GM18499 (cell line): ENCODE measurements at regions not wholly inside any gene's neighbourhood (a gene's known extent, or its start where the extent isn't known, plus 50 kb on each side); places are given as distances from the start of the nearest gene placed in this dataset.

Experiments used
- ATAC-seq: cut with Tn5 transposase; IDR thresholded peaks from one replicate; pipeline ENCODE4 v1.9.1; 2021; ENCODE audit warnings: moderate number of reproducible peaks; ENCODE audit not compliant: insufficient read depth, unreplicated experiment

DNA sequence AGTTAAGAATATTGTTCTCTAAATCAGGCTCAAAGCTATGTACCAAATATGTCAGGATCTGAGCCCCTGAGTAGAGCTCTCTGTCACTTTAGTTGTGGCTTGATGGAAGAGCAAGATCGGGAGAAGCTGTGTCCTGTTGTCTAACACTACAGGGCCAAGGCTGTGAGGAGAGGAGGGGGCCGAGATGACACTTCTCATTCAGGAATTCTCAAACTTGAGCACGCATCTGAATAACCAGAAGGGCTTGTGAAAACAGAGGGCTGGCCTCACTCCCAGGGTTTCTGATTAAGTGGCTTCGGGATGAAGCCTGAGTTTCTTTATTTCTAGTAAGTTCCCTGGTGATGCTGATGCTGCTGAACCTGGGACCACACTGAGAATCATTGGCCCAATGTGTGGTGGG, 209.2 kb upstream of the DAB1 start:
- ATAC-seq = no peak

DNA sequence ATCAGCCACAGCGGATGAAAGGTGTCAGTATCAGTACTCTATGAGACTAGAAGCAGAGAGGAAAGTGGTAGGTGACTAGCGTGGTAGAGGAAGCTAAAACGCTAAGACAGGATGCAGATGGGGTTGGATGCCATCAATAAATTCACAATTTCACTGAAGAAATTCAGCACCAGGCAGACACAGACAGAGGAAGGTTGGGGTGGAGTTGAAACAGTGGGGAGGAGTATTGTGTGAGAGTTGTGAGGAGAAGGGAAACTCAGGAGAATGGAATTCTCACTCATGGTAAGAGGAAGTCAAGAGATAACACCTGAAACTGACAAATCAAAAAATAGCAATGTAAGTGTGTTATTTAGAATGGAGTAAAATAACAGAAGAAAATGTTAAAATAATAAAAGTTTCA, 208.5 kb upstream of the DAB1 start:
- no peak for ATAC-seq

DNA sequence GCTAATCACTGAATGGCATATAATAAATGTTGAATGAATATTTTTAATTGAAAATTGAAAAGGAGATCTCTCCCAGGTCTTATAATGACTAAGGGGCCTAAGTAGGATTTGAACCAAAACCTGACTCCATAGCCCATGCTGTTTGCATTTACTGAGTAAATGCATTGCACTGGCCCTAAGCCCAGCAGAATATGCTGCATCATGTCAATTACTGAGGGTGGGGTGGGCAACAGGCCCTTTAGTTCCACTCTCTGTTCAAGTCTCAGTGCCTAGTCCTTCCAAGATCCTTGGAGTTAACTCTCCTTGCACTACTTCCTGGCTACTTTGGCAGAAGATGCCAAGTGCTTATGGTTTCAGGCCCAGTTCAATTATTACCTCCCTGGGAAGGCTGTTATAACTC, 203.8 kb upstream of the DAB1 start:
- no peak for ATAC-seq

DNA sequence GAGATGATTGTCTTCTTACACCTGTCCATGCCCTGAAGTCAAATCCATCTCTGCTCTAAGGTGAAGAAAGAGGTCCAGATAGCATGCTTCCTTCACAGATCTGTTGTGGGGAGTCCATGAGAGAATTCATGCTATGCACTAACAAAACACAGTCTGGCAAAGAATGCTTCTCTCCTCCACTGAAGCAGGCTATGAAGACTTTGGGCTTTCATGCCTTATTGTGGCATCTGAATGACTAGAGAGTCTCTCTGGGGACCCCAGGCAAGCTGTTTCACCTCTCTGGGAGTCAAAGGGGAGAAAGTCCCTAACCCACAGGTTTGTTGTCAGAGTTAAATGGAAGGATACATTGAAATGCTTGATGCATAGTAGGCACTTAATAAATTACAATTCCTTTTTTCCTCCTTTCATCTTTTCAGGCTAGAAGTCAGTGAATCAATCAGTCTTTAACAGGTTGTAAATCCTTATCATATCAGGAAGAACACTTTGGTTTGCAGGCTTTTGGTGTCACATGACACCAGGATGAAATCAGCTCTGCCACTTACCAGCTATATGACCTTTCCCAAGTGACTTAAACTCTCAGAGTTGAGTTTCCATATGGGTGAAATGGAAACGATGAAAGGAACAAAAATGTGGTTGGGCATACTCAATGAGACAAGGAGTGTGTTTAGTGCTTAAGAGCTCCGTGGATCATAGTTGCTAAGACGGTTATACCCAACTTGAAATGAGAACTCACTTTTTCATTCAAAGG, 200.1 kb upstream of the DAB1 start:
- ATAC-seq = no peak

DNA sequence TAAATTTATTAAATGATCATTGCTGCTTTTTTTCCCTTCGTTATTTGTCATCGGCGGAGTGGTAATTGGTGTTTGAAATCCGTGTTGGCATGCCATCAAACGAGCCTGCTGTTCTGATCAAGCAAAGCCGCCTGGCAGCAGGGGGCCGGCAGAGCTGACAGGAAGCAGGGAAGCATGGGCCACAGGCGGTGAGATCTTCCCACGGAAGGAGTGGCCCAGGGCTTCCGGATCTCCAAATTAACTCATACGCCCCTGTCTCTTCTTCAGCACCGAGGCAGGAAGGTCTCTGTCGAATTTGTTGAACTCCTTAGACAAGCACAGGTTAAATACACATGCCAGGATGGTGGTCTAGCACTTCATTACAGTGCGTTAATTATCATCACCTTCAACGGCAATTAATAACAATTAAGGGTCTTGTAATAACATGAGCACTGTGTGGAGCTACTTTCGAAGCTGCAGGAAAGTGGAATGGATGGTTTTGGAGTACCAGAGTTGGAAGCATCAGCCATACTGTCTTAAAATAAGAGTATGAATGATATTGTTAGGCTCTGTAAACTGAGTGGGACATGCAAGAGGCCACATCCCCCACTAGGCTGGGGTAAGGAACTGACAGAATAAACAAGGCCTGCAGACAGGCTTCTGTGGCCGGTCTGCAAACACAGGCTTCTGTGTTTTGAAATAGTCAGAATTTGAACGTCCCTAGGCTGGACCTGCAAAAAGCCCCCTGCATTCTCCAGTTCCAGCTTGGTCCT, 199.4 kb upstream of the DAB1 start:
- no peak for ATAC-seq

DNA sequence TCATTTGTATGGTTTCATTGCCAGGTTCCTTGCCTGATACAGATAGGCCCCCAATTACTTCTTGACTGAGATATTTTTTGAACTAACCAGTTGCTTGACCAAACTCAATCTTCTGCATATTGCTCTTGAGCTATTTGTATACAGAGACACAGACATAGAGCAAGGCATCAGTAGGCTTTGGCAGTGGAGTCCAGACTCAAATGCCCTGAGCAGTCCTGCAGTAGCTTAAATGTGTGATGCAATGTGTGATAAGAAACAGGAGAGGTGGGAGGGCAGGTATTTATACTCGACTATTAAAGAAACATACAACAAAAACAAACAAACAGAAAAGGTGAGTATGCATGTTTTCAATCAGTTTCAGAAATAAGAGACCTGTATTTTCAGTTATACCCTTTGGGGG, 197.9 kb upstream of the DAB1 start:
- no peak for ATAC-seq

DNA sequence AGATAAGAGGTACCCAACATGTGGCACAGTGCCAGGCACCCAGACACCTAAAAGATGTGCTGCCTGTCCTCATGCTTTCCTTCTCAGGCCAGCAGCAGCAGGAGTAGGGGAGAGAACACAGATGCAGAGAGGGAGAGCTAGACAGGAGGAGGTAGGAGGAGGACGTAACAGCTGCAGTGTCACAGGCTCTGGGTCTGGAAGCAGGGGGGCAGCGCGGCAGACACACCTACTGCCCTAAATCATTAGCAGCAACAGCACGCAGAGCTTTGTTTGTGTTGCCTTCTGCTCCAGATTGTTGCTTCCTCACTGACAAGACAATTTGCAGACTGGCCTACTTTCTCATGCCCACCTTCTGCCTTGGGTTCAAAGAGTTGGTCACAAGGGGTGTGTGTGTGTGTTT, 196.7 kb upstream of the DAB1 start:
- no peak for ATAC-seq

DNA sequence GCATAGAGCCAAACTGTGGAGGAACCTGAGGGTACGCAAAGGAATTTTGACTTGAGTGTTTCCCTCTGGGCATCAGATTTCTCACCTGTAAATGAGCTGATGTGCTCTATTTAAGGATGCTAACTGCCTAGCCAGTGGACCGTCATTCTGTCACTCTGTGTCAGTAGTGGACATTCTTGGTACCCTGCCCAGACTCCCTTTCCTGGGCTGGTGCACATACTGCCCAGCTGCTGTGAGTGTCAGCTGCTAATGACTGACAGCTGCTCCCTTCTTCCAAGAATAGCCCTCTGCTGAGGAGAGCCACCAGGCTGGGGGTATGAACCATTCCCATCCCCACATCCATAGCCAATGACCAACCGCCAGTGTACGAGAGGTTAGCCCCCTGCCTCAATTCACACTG, 193.1 kb upstream of the DAB1 start:
- ATAC-seq = no peak

DNA sequence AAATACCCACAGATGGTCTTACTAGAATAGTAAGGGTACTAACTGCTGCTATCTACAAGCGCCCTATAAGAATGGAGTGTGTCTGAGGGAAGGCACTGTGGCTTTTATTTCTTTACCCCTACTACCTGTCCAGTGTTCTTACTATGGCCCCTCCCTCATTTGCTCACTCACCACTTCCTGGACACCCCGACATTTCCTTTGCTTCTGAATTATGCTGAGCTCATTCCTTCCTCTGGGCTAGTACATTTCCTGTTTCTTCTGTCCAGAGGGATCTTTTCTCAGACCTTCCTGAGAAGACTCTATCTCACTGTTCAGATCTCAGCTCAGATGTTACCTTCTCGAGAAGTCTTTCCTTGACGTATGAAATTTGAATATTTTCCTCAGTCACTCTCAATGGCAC, 192.1 kb upstream of the DAB1 start:
- ATAC-seq = no peak

DNA sequence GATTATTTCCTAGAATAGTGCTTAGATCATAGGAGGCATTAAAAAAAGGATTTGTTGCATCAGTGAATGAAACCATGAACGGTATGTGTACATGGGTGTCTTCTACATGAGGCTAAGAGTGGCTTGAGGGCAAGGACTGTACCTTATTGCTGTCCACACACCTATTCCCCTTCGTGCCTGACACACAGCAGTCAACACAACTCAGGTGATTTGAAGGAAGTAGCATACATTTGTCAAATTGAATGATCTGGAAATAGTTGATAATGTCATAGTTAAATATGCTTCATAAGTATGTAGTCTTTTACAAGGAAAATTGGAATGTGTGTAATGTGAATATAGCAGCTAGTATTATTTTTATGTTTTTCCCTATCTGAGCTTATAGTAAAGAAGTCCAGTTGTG, 189.0 kb upstream of the DAB1 start:
- ATAC-seq = no peak

DNA sequence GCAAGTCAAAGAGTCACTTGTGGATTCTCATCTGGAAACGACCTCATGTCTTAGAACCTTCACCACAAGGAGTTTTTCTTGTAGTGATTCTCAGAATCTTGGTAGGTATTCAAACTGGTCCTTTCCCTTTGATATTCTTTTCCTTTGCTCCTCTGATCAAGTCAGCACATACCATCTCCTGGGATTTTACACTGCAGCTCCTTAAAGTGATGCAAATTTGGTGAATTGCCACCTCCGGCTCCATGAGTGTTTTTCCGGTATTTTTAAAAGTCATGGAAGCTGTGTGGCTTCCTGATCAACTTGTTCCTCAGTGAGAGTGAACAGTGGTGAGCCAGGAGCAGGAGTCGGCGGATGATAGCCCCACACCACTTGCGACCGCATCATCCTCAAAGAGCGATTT, 182.1 kb upstream of the DAB1 start:
- ATAC-seq = no peak

DNA sequence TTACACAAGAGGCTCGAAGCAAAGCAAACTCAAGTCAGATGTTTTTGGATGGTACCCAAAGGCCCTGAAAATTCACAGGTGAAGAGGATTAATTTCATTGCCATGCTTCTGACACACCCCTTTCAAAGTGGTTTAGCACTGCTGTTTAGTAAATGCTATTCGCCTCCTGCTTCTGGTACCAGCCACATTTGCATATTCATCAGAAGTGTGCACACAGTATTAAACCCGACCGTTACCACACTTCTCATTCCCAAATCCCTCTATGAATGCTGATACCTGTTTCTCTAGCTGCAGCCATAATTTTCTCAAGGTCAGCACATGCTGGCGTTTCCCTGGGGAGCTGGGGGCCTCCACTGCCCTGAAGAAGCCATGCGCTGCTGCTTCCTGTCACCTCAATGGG, 179.8 kb upstream of the DAB1 start:
- no peak for ATAC-seq

DNA sequence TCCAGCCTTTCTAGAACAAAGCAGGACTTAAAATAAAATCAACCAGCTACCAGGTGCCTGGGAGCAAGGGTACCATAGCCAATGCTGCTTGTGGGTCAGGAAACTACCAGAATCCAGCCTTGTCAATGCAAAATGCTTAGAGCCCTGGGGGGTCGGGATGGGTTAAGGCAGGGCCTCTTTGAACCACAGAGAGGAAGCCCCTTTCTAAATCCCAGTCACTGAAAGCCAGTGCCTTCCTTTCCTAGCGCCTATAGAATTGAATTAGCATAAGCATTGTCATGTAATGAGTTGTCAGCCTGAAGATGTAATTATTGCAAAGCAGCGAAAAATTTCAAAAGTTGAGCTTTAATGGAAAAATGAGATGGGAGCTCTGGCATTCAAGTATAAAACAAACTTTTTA, 176.6 kb upstream of the DAB1 start:
- ATAC-seq = no peak

DNA sequence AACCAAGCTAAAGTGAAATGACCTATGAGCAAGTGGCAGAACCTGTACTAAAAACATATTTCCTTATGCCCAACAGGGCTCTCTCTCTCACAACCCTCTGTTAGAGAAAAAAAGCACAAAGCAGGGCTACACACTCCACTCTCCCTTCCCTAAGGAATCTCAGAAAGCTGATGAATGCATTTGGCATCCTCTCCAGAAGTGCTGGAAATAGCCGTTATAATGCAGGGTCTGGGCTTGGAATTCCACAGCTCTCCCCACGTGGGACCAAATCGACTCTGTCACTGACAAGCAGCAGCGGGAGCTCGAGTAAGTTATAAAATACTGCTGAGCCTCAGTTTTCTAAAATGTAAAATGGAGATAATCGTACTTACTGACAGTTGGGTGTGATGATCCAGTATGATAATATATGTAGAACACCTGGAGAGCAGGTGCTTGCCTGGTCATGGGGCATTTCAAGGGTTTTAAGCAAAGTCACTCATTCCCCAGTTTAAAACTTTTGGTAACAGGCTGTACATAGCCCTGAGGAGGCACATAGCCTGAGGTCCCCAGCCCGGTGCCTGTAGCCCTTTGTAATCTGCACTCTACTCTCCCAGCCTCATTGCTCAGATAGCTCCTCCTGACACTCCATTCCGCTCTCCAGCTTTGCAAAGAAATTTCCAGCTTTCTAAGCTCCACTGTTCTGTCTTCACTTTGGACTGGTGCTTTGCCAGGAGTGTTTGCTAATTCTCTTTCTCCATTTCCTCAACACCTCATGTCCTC, 175.6 kb upstream of the DAB1 start:
- no peak for ATAC-seq

DNA sequence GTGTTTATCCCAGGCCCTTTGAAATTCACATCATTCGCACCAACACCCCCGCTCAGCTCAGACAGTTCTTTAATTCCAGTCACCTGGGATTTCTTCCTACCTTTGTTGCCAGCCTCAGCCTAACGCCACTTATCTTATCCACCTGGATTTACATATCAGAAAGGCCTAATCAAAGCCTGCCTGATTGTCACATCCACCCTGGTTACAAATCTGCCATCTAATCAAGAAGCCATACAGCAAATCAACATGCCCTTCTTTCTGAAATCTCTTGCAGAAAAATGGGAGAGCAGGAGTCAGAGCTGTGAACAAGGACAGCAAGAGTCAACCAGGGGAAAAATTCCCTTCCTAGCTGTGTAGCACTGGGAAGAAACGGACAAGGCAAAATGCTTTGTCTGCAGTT, 173.2 kb upstream of the DAB1 start:
- ATAC-seq = no peak

DNA sequence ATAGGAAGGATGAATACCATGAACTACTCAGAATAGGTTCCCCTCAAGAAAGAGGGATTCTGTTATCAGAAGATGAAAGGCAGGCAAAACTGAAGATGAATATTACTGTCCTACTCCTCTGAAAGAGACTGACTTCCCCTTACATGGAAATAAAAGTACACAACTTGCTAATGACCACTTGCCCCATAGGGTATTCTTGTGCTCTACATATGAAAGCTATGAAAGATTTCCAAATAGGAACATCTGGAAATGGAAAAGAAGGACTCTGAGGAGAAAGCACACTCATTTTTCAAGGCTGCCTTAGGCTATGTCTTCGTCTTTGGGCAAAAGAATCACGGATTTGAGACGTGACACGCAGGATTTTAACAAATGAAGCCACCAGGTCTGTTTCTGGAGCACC, 170.1 kb upstream of the DAB1 start:
- no peak for ATAC-seq

DNA sequence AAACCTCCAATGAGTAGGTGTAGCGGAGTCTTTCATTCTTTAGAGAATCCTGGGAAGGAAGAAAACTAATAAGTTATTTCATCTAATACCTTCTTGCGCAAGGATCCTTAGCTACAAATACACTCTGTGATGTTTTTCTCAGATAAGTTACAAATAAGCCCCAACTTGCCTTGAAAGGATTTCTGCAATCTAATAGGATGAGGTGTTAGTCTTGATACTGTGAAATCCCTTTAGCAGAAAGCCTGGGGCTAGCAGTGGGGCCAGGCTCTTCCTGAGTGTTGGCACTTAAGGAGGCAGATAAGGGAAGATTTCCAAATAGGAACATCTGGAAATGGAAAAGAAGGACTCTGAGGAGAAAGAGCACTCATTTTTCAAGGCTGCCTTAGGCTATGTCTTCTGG, 168.0 kb upstream of the DAB1 start:
- ATAC-seq = no peak

DNA sequence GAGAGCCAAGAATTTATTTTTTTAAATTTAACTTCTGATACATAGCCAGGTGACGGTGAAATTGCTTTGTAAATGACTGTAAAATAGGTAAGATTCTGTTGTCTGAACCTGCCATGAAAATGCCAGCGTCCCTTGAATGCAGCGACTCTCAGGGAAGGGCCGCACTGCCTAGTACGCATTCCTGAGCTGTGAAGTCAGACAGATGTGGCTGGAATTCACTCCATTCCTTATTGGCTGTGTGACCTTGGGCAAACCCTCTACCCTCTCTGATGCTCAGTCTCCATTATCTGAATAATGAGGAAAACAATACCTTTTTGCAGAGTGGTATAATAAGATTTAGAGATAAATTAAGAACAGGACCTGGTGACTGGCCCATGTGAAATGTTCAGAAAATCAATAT, 167.1 kb upstream of the DAB1 start:
- no peak for ATAC-seq

DNA sequence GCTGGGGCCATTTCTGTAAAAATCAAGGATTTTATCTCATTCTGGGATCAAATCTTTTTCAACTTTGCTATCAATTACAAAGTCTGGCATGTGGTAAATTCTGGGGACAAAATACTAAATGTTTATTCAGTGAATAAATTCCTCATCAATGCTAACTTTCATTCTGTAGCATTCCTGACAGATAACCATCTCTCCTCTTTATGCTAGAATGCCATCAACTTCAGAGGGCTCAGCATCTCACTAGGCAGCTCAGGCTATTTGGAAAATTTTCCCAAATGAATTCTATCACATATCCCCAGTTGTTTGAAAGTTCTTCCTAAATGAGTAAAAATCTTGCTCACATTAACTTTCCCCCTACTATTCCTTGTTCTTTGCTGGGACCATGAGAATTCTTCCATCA, 163.0 kb upstream of the DAB1 start:
- ATAC-seq = no peak

DNA sequence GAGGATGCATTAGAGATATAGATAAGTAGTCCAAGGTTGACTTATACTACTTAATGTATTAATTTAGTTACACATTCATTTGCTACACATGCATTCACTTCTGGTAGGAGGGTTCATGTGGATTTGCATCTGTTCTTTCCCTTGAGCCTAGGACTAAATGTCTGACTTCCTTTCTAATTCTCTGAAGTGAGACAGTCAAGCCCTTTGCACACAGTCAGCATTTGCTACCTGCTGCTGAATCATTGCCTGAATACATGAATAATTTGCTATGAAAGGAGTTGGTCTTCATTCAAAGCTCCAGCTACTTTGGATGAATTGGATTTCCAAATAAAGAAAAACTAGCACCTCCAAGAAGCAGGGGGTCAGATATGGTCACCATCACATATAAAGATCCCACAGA, 154.8 kb upstream of the DAB1 start:
- ATAC-seq = no peak

DNA sequence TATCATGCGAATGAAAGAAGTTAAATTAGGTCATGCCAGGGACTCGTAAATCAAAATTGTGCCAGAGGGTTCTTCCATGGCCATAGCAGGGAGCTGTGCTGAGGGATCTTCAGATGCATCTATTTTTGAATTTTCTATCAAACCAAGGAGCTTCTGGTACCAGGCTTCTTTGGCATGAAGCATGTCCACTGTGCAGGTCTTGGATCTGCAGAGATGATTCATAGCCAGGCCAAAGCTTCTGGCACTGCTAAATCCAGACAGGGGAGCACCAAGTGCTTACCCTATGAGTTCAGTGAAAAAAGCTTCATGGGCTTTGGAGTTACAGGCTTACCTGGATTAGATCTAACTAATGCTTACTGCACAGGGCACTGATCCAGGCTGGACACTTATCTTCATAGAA, 154.2 kb upstream of the DAB1 start:
- no peak for ATAC-seq
